ENCODE measurements at regions not wholly inside any gene's neighbourhood (a gene's known extent, or its start where the extent isn't known, plus 50 kb on each side); places are given as distances from the start of the nearest gene placed in this dataset.
"Not testable (repeated sequence)": the region's sequence is repeated elsewhere in the genome, so short reads cannot be mapped to it uniquely, and the experiment has no call there.

DNA sequence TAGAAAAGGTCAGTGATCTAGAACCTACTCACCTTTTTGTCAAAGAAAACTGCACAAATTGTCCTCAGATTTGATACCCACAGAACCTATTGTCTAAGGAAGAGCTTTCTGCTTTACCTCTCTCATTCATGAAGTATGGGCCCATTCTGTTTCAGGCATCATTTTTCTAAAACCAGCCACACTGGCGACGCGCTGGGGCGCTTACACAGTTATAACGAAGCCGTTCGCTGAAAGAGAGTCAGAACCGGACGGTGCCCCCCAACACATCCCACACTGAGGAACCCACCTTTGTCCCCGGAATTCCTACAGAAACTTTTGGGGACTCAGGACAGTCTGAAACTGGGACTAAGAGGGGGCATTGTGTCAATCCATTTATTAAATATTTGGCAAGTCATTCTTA is 206.3 kb upstream of the HAAO start:
- Mint-ChIP-seq H3K36me3 (ENCODE audit: low read depth) (no peaks in the 10 kb centered on the region), H3K4me1 (no peaks in the 10 kb centered on the region)

DNA sequence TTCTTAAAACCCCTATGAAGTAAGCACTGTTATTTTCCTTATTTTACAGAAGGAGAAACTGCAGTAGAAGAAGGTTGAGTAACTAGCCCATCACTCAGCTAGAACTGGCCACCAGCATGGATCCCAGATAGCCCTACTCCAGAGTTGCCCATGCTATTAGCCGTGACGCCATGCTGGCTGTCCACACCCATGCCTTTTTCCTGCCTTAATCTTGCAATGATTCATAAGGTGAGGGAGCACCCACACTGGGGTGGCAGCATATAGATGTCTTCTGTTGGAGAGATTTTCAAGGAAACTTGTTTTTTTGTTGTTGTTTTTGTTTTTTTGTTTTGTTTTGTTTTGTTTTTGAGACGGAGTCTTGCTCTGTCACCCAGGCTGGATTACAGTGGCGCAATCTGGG is 204.1 kb upstream of the HAAO start:
- H3K27ac Mint-ChIP-seq, result no peak overlapping the region
- H3K4me1 Mint-ChIP-seq, result no peaks in the 10 kb centered on the region
- no peaks in the 10 kb centered on the region for H3K27me3 Mint-ChIP-seq
- H3K9me3 Mint-ChIP-seq, result no peaks in the 10 kb centered on the region
- H3K4me3 Mint-ChIP-seq, result no peak overlapping the region
- no peaks in the 10 kb centered on the region for H3K36me3 Mint-ChIP-seq (ENCODE audit: low read depth)
- ATAC-seq (replicated peaks), result no peak

More for the DNA sequence above, 206.3 kb upstream of the HAAO start:
- H3K9me3 Mint-ChIP-seq, result no peaks in the 10 kb centered on the region
- no peak overlapping the region for H3K4me3 Mint-ChIP-seq
- ATAC-seq (replicated peaks), result no peak
- H3K27ac Mint-ChIP-seq, result no peak overlapping the region
- no peaks in the 10 kb centered on the region for H3K27me3 Mint-ChIP-seq

DNA sequence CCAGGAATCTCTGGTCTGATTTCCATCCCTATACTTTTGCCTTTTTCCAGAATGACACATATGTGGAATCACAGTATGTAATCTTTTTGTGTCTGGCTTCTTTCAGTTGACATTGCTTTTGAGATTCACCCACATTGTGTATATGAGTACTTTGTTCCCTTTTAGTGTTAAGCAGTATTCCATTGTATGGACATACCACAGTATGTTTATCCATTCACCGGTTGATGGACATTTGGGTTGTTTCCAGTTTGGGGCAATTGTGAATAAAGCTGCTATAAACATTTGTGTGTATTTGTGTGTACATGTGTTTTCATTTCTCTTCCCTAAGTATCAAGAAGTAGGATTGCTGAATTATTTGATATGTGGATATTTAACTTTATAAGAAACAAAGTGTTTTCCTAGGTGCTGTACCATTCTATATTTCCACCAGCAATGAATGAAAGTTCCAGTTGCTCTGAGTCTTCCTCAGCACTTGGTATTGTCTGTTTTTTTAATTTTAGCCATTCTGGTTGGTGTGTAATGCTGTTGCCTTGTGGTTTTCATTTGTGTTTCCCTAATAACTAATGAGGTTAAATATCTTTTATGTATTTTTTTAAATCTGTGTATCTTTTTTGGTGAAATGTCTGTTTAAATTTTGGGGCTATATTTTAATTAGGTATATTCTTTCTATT is 203.5 kb upstream of the HAAO start:
- Mint-ChIP-seq H3K4me1 (no peaks in the 10 kb centered on the region), H3K4me3 (no peak overlapping the region), H3K9me3 (no peaks in the 10 kb centered on the region), H3K27ac (no peak overlapping the region), H3K27me3 (no peaks in the 10 kb centered on the region), H3K36me3 (ENCODE audit: low read depth) (no peaks in the 10 kb centered on the region)
- no peak for ATAC-seq (replicated peaks)

DNA sequence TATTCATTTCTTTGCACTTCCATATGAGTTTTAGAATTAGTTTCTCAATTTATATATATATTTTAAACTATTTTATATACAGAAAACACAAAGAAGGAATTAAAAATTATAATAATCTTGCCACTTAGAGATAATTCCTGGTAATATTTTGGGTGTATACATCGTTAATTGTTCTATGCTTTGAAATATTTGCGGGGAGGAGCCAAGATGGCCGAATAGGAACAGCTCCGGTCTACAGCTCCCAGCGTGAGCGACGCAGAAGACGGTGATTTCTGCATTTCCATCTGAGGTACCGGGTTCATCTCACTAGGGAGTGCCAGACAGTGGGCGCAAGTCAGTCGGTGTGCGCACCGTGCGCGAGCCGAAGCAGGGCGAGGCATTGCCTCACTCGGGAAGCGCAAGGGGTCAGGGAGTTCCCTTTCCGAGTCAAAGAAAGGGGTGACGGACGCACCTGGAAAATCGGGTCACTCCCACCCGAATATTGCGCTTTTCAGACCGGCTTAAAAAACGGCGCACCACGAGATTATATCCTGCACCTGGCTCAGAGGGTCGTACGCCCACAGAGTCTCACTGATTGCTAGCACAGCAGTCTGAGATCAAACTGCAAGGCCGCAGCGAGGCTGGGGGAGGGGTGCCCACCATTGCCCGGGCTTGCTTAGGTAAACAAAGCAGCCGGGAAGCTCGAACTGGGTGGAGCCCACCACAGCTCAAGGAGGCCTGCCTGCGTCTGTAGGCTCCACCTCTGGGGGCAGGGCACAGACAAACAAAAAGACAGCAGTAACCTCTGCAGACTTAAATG is 197.1 kb upstream of the HAAO start:
- H3K9me3 Mint-ChIP-seq; ATAC-seq (replicated peaks); H3K4me1 Mint-ChIP-seq; H3K27me3 Mint-ChIP-seq; H3K27ac Mint-ChIP-seq; H3K4me3 Mint-ChIP-seq; H3K36me3 Mint-ChIP-seq (ENCODE audit: low read depth): not testable (repeated sequence)

DNA sequence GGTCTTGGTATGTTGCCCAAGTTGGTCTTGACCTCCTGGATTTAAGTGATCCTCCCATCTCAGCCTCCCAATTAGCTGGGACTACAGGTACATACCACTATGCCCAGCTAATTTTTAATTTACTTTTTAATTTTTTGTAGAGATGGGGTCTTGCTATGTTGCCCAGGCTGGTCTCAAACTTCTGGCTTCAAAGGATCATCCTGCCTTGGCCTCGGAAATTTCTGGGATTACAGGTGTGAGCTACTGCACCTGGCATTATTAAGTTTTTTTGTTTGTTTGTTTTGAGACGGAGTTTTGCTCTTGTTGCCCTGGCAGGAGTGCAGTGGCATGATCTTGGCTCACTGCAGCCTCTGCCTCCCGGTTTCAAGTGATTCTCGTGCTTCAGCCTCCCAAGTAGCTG is 195.7 kb upstream of the HAAO start:
- H3K27ac Mint-ChIP-seq; H3K36me3 Mint-ChIP-seq (ENCODE audit: low read depth); ATAC-seq (replicated peaks); H3K9me3 Mint-ChIP-seq; H3K27me3 Mint-ChIP-seq; H3K4me1 Mint-ChIP-seq; H3K4me3 Mint-ChIP-seq: not testable (repeated sequence)

DNA sequence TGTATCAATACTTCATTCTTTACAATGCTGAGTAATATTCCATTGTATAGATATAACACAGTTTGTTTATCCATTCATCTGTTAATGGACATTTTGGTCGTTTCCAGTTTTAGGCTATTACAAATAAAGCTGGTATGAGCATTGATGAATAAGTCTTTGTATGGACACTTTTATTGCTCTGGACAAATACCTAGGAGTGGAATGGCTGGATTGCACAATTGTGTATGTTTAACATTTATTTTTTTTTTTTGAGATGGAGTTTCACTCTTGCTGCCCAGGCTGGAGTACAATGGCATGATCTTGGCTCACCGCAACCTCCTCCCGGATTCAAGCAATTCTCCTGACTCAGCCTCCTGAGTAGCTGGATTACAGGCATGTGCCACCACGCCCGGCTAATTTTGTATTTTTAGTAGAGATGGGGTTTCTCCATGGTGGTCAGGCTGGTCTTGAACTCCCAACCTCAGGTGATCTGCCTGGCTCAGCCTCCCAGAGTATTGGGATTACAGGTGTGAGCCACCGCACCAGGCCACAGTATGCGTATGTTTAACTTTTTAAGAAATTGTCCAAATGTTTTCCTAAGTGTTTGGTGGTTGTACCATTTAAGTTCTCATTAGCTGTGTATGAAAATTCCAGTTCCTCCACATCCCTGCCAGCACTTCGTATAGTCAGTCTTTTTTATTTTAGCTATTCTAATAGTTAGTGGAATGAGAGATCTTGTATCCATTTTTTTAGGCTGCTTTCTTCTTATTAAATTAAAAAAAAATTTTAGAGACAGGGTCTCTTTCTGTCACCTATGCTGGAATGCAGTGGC is 194.9 kb upstream of the HAAO start:
- Mint-ChIP-seq H3K27me3 (peaks cover 4% of the 10 kb centered on the region), H3K4me3 (no peak overlapping the region), H3K36me3 (ENCODE audit: low read depth) (no peaks in the 10 kb centered on the region), H3K9me3 (no peaks in the 10 kb centered on the region), H3K27ac (no peak overlapping the region), H3K4me1 (no peaks in the 10 kb centered on the region)
- ATAC-seq (replicated peaks), result no peak

DNA sequence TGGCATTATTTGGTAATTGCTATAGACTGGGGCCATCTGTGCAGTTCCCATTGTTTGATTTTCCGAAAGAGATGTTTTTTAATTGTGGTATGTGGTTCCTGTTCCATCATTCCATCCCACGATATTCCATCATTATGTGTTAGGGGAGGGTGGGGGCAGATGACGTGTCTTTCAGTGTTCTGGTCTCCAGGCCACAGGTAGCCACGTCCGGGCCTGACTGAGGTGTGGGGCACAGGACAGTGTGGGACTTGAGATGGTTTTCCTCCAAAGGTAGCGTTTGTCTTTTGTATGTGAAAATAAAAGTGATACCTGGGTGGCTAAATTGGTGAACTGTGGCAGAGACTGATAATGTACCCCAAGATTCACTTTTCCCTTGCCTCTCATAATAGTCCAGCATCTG is 192.2 kb upstream of the HAAO start:
- H3K4me1 Mint-ChIP-seq, result no peaks in the 10 kb centered on the region
- H3K36me3 Mint-ChIP-seq (ENCODE audit: low read depth), result no peaks in the 10 kb centered on the region
- H3K4me3 Mint-ChIP-seq, result no peak overlapping the region
- ATAC-seq (replicated peaks), result no peak
- H3K27me3 Mint-ChIP-seq, result peaks cover 4% of the 10 kb centered on the region
- no peaks in the 10 kb centered on the region for H3K9me3 Mint-ChIP-seq
- no peak overlapping the region for H3K27ac Mint-ChIP-seq

DNA sequence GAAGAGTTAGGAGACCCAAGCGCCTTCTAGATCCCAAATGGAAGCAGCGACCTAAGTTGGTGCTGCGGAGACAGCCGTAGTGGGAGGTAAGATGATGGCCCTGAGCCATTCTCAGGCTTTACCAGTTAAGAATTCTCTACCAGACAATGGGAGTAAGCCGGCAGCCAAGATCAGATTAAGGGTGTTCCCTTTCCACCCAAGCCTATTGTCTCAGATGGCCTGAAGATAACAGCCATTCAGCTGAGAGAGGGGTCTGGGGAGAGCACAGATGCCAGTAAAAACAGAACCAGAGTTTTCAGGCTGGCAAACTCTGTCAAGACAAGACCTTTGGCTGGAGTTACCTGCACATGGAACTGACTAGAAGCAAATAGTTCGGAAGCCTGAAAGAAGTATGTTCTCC is 191.7 kb upstream of the HAAO start:
- peaks cover 4% of the 10 kb centered on the region for H3K27me3 Mint-ChIP-seq
- ATAC-seq (replicated peaks), result no peak
- no peak overlapping the region for H3K4me3 Mint-ChIP-seq
- H3K4me1 Mint-ChIP-seq, result no peaks in the 10 kb centered on the region
- no peak overlapping the region for H3K27ac Mint-ChIP-seq
- no peaks in the 10 kb centered on the region for H3K9me3 Mint-ChIP-seq
- no peaks in the 10 kb centered on the region for H3K36me3 Mint-ChIP-seq (ENCODE audit: low read depth)

DNA sequence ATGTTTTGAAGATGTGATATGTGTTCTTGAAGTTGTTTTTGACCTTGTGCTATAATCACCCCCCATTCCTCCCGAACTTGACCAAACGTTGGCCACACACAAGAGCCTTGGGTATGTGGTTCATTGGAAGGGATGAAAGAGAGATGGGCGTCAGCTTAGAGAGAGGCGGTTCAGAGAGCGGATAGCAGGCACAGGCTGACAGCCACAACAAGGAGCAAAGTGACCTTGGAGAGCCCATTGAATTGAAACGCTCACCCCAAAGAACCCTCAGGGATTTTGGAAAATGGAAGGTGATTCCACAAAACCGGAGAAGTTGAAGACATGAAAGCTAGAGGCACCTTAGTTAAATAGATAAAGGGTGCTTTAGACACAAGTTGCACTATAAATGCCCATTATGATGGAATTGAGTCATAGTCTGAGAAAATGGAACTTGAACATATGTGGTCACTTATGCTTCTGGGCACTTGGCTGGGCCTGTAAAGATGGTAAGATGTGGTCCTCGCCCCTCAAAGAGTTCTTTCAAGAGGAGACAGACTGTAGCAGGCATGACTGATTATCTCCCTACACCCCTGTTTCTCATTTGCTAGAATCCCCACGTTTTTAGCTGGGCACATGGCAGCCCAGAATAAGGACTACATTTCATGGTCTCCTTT is 188.5 kb upstream of the HAAO start:
- no peak for ATAC-seq (replicated peaks)
- no peak overlapping the region for H3K27ac Mint-ChIP-seq
- peaks cover 4% of the 10 kb centered on the region for H3K27me3 Mint-ChIP-seq
- H3K4me1 Mint-ChIP-seq, result peaks cover 5% of the 10 kb centered on the region
- no peaks in the 10 kb centered on the region for H3K9me3 Mint-ChIP-seq
- H3K4me3 Mint-ChIP-seq, result no peak overlapping the region
- H3K36me3 Mint-ChIP-seq (ENCODE audit: low read depth), result no peaks in the 10 kb centered on the region

DNA sequence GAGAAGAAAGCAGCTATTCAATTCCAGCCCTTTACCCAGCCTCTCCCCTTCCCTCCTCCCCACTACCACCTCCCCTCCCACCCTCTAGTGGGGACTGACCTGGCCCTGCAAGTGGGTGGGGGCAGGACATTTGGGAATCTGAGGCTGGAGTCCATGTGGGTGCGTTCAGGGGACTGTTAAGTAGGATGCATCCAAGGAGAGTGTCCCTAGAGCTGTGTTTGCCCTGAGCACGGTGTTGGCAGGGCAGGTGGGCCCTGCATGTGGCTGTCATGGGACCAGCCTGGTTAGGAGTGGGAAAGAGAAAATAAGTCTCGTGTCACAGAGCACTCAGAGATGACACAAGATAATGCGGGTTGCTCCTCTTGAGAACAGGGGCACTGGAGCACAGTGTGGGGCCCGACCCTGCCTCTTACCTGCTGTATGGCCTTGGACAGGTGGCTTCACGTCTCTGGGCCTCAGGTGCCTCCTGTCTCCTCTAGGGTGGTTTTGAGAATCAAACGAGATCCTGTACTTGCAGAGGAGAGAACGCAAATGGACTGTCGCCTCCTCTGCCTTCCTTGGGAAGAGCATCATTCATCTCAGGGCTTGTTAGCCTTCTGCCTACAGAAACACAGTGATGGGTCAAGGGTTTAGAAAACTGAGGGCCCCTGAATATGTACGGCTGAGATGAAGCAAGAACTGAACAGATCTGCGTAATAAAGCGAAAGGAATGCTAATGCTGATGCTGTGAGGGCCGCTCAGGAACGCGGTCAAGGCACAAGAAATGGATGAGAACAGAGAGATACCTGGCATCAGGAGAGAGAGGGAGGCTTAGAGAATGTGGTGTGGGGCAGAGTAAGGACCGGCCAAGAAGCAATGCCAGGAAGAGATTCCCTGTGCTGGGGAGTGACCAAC is 187.7 kb upstream of the HAAO start:
- no peak for ATAC-seq (replicated peaks)
- no peak overlapping the region for H3K4me3 Mint-ChIP-seq
- H3K9me3 Mint-ChIP-seq, result no peaks in the 10 kb centered on the region
- H3K36me3 Mint-ChIP-seq (ENCODE audit: low read depth), result no peaks in the 10 kb centered on the region
- no peak overlapping the region for H3K27ac Mint-ChIP-seq
- H3K4me1 Mint-ChIP-seq, result peaks cover 5% of the 10 kb centered on the region
- peaks cover 4% of the 10 kb centered on the region for H3K27me3 Mint-ChIP-seq

DNA sequence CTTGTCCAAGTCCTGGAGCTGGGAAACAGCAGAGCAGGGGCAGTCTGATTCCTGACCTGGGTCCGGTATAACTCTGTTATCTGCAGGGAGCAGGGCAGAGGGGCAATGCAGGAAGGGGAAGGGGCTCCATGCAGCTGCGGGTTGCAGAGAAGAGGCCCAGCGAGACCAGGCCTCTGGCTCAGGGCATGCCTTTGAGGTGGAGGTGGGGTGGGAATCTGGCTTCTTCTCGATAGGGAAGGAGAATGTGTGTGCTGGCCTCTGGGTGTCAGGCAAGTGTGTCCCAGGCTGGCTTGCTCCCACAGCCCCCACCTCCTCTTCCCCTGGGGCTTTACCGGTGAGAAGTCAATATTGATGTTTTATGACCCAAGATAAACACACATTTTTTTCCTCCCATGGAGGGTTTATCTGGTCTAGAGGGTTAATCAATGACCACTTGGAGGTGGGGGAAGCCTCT is 187.1 kb upstream of the HAAO start:
- H3K4me1 Mint-ChIP-seq, result peaks cover 5% of the 10 kb centered on the region
- H3K27me3 Mint-ChIP-seq, result peaks cover 4% of the 10 kb centered on the region
- no peak overlapping the region for H3K27ac Mint-ChIP-seq
- no peak overlapping the region for H3K4me3 Mint-ChIP-seq
- no peaks in the 10 kb centered on the region for H3K36me3 Mint-ChIP-seq (ENCODE audit: low read depth)
- no peaks in the 10 kb centered on the region for H3K9me3 Mint-ChIP-seq
- ATAC-seq (replicated peaks), result no peak

DNA sequence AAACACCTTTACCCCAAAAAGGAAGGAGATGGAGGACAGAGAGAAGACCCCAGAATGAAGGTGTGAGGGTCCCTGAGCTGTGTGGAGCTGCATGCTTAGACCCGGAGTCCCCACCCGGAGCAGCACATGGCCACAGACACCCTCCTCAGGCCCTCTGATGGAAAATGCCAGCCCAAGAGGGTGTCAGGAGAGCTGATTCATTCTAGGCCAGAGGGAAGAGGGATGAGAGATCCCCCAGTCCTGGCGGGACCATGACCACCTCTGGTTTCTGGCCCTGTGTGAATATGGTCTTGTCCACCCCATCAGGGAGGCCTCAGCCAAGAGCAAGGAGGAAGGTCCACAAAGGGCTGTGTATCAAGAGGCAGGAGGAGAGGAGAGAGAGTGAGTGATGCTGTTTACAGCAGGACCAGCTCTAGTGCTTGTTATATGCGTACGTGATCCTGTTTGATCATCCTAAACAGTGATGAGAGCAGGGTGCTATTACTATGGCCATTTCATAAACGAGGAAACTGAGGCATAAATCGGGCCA is 186.6 kb upstream of the HAAO start:
- no peak overlapping the region for H3K27ac Mint-ChIP-seq
- no peak for ATAC-seq (replicated peaks)
- no peaks in the 10 kb centered on the region for H3K9me3 Mint-ChIP-seq
- peaks cover 5% of the 10 kb centered on the region for H3K4me1 Mint-ChIP-seq
- H3K4me3 Mint-ChIP-seq, result no peak overlapping the region
- H3K36me3 Mint-ChIP-seq (ENCODE audit: low read depth), result no peaks in the 10 kb centered on the region
- H3K27me3 Mint-ChIP-seq, result peaks cover 4% of the 10 kb centered on the region

DNA sequence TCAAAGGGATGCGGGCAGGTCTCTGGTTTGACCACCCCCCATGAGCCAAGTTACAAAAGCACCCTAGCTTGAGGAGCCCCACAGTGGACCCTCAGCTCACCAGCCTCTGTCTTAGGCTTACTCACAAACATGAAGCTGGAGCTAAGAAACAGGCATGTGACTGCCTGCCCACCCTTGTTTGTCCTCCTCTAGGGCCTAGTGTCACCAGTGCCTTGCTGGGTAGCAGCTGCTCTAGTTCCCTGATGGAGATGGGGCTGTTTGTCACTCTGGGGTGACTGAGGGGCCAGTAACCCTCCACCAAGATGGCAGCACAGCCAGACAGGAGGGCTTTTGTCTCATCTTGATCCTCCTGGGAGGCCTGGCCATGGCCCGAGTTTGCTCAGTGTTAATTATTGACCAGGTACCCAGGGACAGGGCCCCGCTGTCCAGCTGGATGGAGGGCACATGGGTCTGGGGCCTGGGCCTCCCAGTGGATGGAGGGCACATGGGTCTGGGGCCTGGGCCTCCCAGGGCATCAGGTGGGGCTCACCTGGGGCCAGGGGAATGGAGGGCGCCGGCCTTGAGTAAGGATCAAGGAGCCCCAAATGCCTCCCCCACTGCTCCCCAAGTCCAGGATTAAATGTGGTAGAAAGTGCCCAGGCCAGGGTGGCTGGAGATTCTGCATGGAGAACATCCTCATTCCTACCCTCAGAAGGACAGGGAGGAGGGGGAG is 185.9 kb upstream of the HAAO start:
- peaks cover 5% of the 10 kb centered on the region for H3K4me1 Mint-ChIP-seq

More for the DNA sequence above, 185.9 kb upstream of the HAAO start:
- Mint-ChIP-seq H3K36me3 (ENCODE audit: low read depth) (no peaks in the 10 kb centered on the region), H3K9me3 (no peaks in the 10 kb centered on the region), H3K27ac (no peak overlapping the region), H3K4me3 (no peak overlapping the region), H3K27me3 (peaks cover 4% of the 10 kb centered on the region)
- ATAC-seq (replicated peaks), result no peak

Data from activated T-helper 17 cell treated with anti-CD3 and anti-CD28 coated beads, Interleukin-2, amount 50 U/mL, for 72 hours (primary cell).